Activated naive CD8-positive, alpha-beta T cell treated with anti-CD3 and anti-CD28 coated beads, Interleukin-2, amount 10 ng/mL, durations not matched to agents 7 days and 5 days (primary cell): ENCODE measurements at regions not wholly inside any gene's neighbourhood (a gene's known extent, or its start where the extent isn't known, plus 50 kb on each side); places are given as distances from the start of the nearest gene placed in this dataset.
"Not testable (repeated sequence)": the region's sequence is repeated elsewhere in the genome, so short reads cannot be mapped to it uniquely, and the experiment has no call there.

Experiments used
- ATAC-seq: fragments of 150-1000 bp; cut with Tn5 transposase; one replicate; pipeline ENCODE4 v1.10.0; 2021; ENCODE audit warnings: low read depth, moderate library complexity
- POLR2A ChIA-PET: fragments of 350-600 bp; sonication (Branson Sonifier 250); formaldehyde crosslinking; loops from one replicate; lab custom pipeline; 2021; ENCODE audit warnings: antibody characterized with exemption; lab: Charles Lee
- DNase-seq: peaks from one replicate; pipeline ENCODE4 v3.0.0; 2021
- H3K27ac Mint-ChIP-seq: one replicate; pipeline ENCODE4 v1.8.0; 2022; ENCODE audit warnings: mild to moderate bottlenecking, mixed read lengths
- H3K27me3 Mint-ChIP-seq: one replicate; pipeline ENCODE4 v1.8.0; 2022; ENCODE audit warnings: mild to moderate bottlenecking, moderate library complexity, mixed read lengths
- H3K36me3 Mint-ChIP-seq: one replicate; pipeline ENCODE4 v1.8.0; 2021; ENCODE audit warnings: mild to moderate bottlenecking, mixed read lengths
- H3K4me1 Mint-ChIP-seq: one replicate; pipeline ENCODE4 v1.8.0; 2021; ENCODE audit warnings: mixed read lengths
- H3K4me3 Mint-ChIP-seq: one replicate; pipeline ENCODE4 v1.8.0; 2022; ENCODE audit warnings: mild to moderate bottlenecking, moderate library complexity, mixed read lengths
- H3K9me3 Mint-ChIP-seq: one replicate; pipeline ENCODE4 v1.8.0; 2021; ENCODE audit warnings: mixed read lengths

- no peaks in the 10 kb centered on the region for H3K27me3 Mint-ChIP-seq
- no peak overlapping the region for H3K27ac Mint-ChIP-seq
- ATAC-seq (no peak), DNase-seq (no peak)
- POLR2A ChIA-PET: no interaction called here
- H3K9me3 Mint-ChIP-seq: peaks cover 3% of the 10 kb centered on the region
- no peaks in the 10 kb centered on the region for H3K4me1 Mint-ChIP-seq
- H3K36me3 Mint-ChIP-seq: no peaks in the 10 kb centered on the region
- H3K4me3 Mint-ChIP-seq: no peak overlapping the region
Measured at GRCh38 chr7:69374044-69374425, 224.2 kb upstream of the AUTS2 start.

- DNase-seq: no peak
- H3K4me1 Mint-ChIP-seq: no peaks in the 10 kb centered on the region
- no peak overlapping the region for H3K4me3 Mint-ChIP-seq
- POLR2A ChIA-PET: no interaction called here
- H3K9me3 Mint-ChIP-seq: peaks cover 4% of the 10 kb centered on the region
- H3K27ac Mint-ChIP-seq: no peak overlapping the region
- no peak for ATAC-seq
- H3K27me3 Mint-ChIP-seq: no peaks in the 10 kb centered on the region
- no peaks in the 10 kb centered on the region for H3K36me3 Mint-ChIP-seq
Measured at GRCh38 chr7:69377191-69377590, 221.1 kb upstream of the AUTS2 start.

GRCh38 chr7:69388452-69389137 is 209.7 kb upstream of the AUTS2 start:
- Mint-ChIP-seq H3K27ac (no peak overlapping the region), H3K27me3 (no peaks in the 10 kb centered on the region), H3K4me1 (no peaks in the 10 kb centered on the region), H3K9me3 (peaks cover 10% of the 10 kb centered on the region), H3K4me3 (no peak overlapping the region), H3K36me3 (no peaks in the 10 kb centered on the region)
- no peak for ATAC-seq
- POLR2A ChIA-PET: no interaction called here
- DNase-seq: no peak

- DNase-seq (no peak), ATAC-seq (no peak)
- Mint-ChIP-seq H3K4me1 (no peaks in the 10 kb centered on the region), H3K36me3 (no peaks in the 10 kb centered on the region), H3K27ac (no peak overlapping the region), H3K4me3 (no peak overlapping the region), H3K9me3 (peaks cover 9% of the 10 kb centered on the region), H3K27me3 (no peaks in the 10 kb centered on the region)
- POLR2A ChIA-PET: no interaction called here
Measured at GRCh38 chr7:69389216-69389615, 209.1 kb upstream of the AUTS2 start.

GRCh38 chr7:69393912-69394311 is 204.4 kb upstream of the AUTS2 start:
- H3K4me3 Mint-ChIP-seq, H3K36me3 Mint-ChIP-seq, H3K4me1 Mint-ChIP-seq, DNase-seq, ATAC-seq, H3K9me3 Mint-ChIP-seq, H3K27ac Mint-ChIP-seq, H3K27me3 Mint-ChIP-seq, POLR2A ChIA-PET: not testable (repeated sequence)

GRCh38 chr7:69395061-69395714 is 203.1 kb upstream of the AUTS2 start:
- Mint-ChIP-seq H3K4me3 (no peak overlapping the region), H3K9me3 (peaks cover 2% of the 10 kb centered on the region), H3K36me3 (no peaks in the 10 kb centered on the region), H3K27ac (no peak overlapping the region), H3K27me3 (no peaks in the 10 kb centered on the region), H3K4me1 (no peaks in the 10 kb centered on the region)
- ATAC-seq (no peak), DNase-seq (no peak)
- POLR2A ChIA-PET: no interaction called here

- peaks cover 2% of the 10 kb centered on the region for H3K9me3 Mint-ChIP-seq
- no peak for DNase-seq
- no peak overlapping the region for H3K27ac Mint-ChIP-seq
- H3K4me3 Mint-ChIP-seq: no peak overlapping the region
- H3K27me3 Mint-ChIP-seq: peaks cover 2% of the 10 kb centered on the region
- H3K36me3 Mint-ChIP-seq: no peaks in the 10 kb centered on the region
- POLR2A ChIA-PET: no interaction called here
- ATAC-seq: no peak
- no peaks in the 10 kb centered on the region for H3K4me1 Mint-ChIP-seq
Measured at GRCh38 chr7:69398986-69399385, 199.3 kb upstream of the AUTS2 start.

- POLR2A ChIA-PET: no interaction called here
- no peaks in the 10 kb centered on the region for H3K4me1 Mint-ChIP-seq
- H3K9me3 Mint-ChIP-seq: peaks cover 2% of the 10 kb centered on the region
- no peak overlapping the region for H3K27ac Mint-ChIP-seq
- H3K4me3 Mint-ChIP-seq: no peak overlapping the region
- H3K27me3 Mint-ChIP-seq: peaks cover 2% of the 10 kb centered on the region
- ATAC-seq (no peak), DNase-seq (no peak)
- no peaks in the 10 kb centered on the region for H3K36me3 Mint-ChIP-seq
Measured at GRCh38 chr7:69399401-69399800, 198.9 kb upstream of the AUTS2 start.

- POLR2A ChIA-PET: no interaction called here
- no peaks in the 10 kb centered on the region for H3K36me3 Mint-ChIP-seq
Measured at GRCh38 chr7:69402696-69403095, 195.6 kb upstream of the AUTS2 start.

GRCh38 chr7:69403169-69403568 is 195.1 kb upstream of the AUTS2 start:
- Mint-ChIP-seq H3K27me3 (peaks cover 2% of the 10 kb centered on the region), H3K4me3 (no peak overlapping the region), H3K9me3 (no peaks in the 10 kb centered on the region), H3K4me1 (no peaks in the 10 kb centered on the region), H3K27ac (no peak overlapping the region), H3K36me3 (no peaks in the 10 kb centered on the region)
- DNase-seq (no peak), ATAC-seq (no peak)
- POLR2A ChIA-PET: no interaction called here

More at GRCh38 chr7:69402696-69403095, 195.6 kb upstream of the AUTS2 start:
- H3K27ac Mint-ChIP-seq: no peak overlapping the region
- no peak overlapping the region for H3K4me3 Mint-ChIP-seq
- H3K27me3 Mint-ChIP-seq: peaks cover 2% of the 10 kb centered on the region
- ATAC-seq (no peak), DNase-seq (no peak)
- no peaks in the 10 kb centered on the region for H3K4me1 Mint-ChIP-seq
- no peaks in the 10 kb centered on the region for H3K9me3 Mint-ChIP-seq

- Mint-ChIP-seq H3K27ac (no peak overlapping the region), H3K4me3 (no peak overlapping the region)
- POLR2A ChIA-PET: no interaction called here
Measured at GRCh38 chr7:69411018-69411417, 187.3 kb upstream of the AUTS2 start.

GRCh38 chr7:69411466-69411865 is 186.8 kb upstream of the AUTS2 start:
- H3K9me3 Mint-ChIP-seq: peaks cover 12% of the 10 kb centered on the region
- POLR2A ChIA-PET: no interaction called here
- H3K4me3 Mint-ChIP-seq: no peak overlapping the region
- H3K36me3 Mint-ChIP-seq: no peaks in the 10 kb centered on the region
- ATAC-seq: no peak
- H3K27ac Mint-ChIP-seq: no peak overlapping the region
- DNase-seq: no peak
- H3K27me3 Mint-ChIP-seq: peaks cover 3% of the 10 kb centered on the region
- peaks cover 6% of the 10 kb centered on the region for H3K4me1 Mint-ChIP-seq

More at GRCh38 chr7:69411018-69411417, 187.3 kb upstream of the AUTS2 start:
- H3K9me3 Mint-ChIP-seq: peaks cover 12% of the 10 kb centered on the region
- peaks cover 6% of the 10 kb centered on the region for H3K4me1 Mint-ChIP-seq
- H3K36me3 Mint-ChIP-seq: no peaks in the 10 kb centered on the region
- ATAC-seq (no peak), DNase-seq (no peak)
- peaks cover 3% of the 10 kb centered on the region for H3K27me3 Mint-ChIP-seq

GRCh38 chr7:69412331-69413146 is 185.7 kb upstream of the AUTS2 start:
- no peaks in the 10 kb centered on the region for H3K36me3 Mint-ChIP-seq
- H3K27ac Mint-ChIP-seq: no peak overlapping the region
- H3K4me1 Mint-ChIP-seq: peaks cover 6% of the 10 kb centered on the region
- peaks cover 14% of the 10 kb centered on the region for H3K9me3 Mint-ChIP-seq
- POLR2A ChIA-PET: no interaction called here
- ATAC-seq: peak; percentile 92
- peaks cover 3% of the 10 kb centered on the region for H3K27me3 Mint-ChIP-seq
- no peak for DNase-seq
- H3K4me3 Mint-ChIP-seq: no peak overlapping the region

GRCh38 chr7:69414555-69414954 is 183.7 kb upstream of the AUTS2 start:
- no peaks in the 10 kb centered on the region for H3K36me3 Mint-ChIP-seq
- no peak overlapping the region for H3K27ac Mint-ChIP-seq
- H3K4me1 Mint-ChIP-seq: peaks cover 6% of the 10 kb centered on the region
- no peak overlapping the region for H3K4me3 Mint-ChIP-seq
- POLR2A ChIA-PET: no interaction called here
- H3K27me3 Mint-ChIP-seq: peaks cover 3% of the 10 kb centered on the region
- ATAC-seq (no peak), DNase-seq (no peak)
- peaks cover 20% of the 10 kb centered on the region for H3K9me3 Mint-ChIP-seq
